Transverse colon (tissue), 4 donors: ENCODE measurements at regions not wholly inside any gene's neighbourhood (a gene's known extent, or its start where the extent isn't known, plus 50 kb on each side); places are given as distances from the start of the nearest gene placed in this dataset.

Experiments
- DNase-seq: peaks from one replicate; pipeline ENCODE4 v3.0.0-alpha.2; 2019
- H3K27ac ChIP-seq, 4 donors: fragments of 200-600 bp; sonication (generic); 2 replicates each; pipeline ENCODE4 v1.5.1; 2016 to 2018; ENCODE audit warnings: inconsistent platforms in 4 of 4
- H3K27me3 ChIP-seq: fragments of 200-600 bp; sonication (generic); 2 replicates; pipeline ENCODE4 v1.5.1; 2017; ENCODE audit warnings: inconsistent platforms
- H3K36me3 ChIP-seq, 4 donors: fragments of 200-600 bp; sonication (generic); 2 replicates each; pipeline ENCODE4 v1.5.1; 2017 to 2019; ENCODE audit warnings: inconsistent platforms in 4 of 4
- H3K4me1 ChIP-seq, 4 donors: fragments of 200-600 bp; sonication (generic); 2 replicates each; pipeline ENCODE4 v1.5.1; 2017 to 2020; ENCODE audit warnings: inconsistent platforms in 4 of 4
- H3K4me3 ChIP-seq, 4 donors: fragments of 200-600 bp; sonication (generic); 1 replicate in 1 of 4; 2 replicates in 3 of 4; pipeline versions ENCODE4 v1.5.1 to v1.6.1; 2017 to 2019; ENCODE audit warnings: inconsistent platforms in 4 of 4
- H3K9me3 ChIP-seq, 2 donors: fragments of 200-600 bp; sonication (generic); 2 replicates each; pipeline ENCODE4 v1.5.1; 2017 to 2019; ENCODE audit warnings: inconsistent platforms in 2 of 2
- CTCF ChIP-seq, 5 experiments: fragments of 200-600 bp in 3 of 5; fragments of 450-650 bp in 2 of 5; sonication (generic) in 3 of 5; IDR thresholded peaks; 1 replicate in 2 of 5; 2 replicates in 3 of 5; pipeline ENCODE4 v1.5.1; 2016 to 2017; ENCODE audit warnings: antibody characterized with exemption in 5 of 5, inconsistent platforms in 3 of 5, mild to moderate bottlenecking in 2 of 5, moderate library complexity in 1 of 5
- EP300 ChIP-seq: sonication (generic); formaldehyde crosslinking; IDR thresholded peaks from one replicate; pipeline ENCODE4 v1.6.1; 2017; ENCODE audit warnings: antibody characterized with exemption, low read depth
- POLR2A ChIP-seq: fragments of 450-650 bp; IDR thresholded peaks from one replicate; pipeline ENCODE4 v1.6.1; 2016; ENCODE audit warnings: antibody characterized with exemption, mild to moderate bottlenecking, moderate library complexity
- POLR2AphosphoS5 ChIP-seq, 3 donors: sonication (generic); formaldehyde crosslinking; IDR thresholded peaks; one replicate each; pipeline ENCODE4 v1.6.1; 2016; ENCODE audit warnings: antibody characterized with exemption in 3 of 3
- WGBS, 2 donors: methylation state at CpG; one replicate each; pipeline ENCODE4 v1.1.5; 2018; ENCODE audit warnings: low coverage in 1 of 2; 5-methylcytosine and 5-hydroxymethylcytosine counted together
- in situ Hi-C, 4 donors: fragments of 200-750 bp; cut with MboI; loops; one replicate each; pipeline versions ENCODE4 v1.15.0 to v1.15.1; 2017; ENCODE audit warnings: low sequenced_read_pairs in 3 of 4, low pct_ligation_motif_present in 1 of 4, low pct_unique_long_range_greater_than_20kb in 1 of 4
- intact Hi-C: fragments of 100-400 bp; cut with DNase I; formaldehyde crosslinking; loops from one replicate; pipeline ENCODE4 v1.15.1; 2023; ENCODE audit warnings: low total_unique reads

GRCh38 chr5:72628771-72629371 lies 121.7 kb upstream of the ZNF366 start:
- Histone ChIP-seq H3K27ac (no peak overlapping the region), H3K27me3 (no peaks in the 10 kb centered on the region), H3K36me3 (no peaks in the 10 kb centered on the region), H3K9me3 (no peaks in the 10 kb centered on the region), H3K4me1 (peaks cover 3 to 30% (median 6%) of the 10 kb centered on the region in 4 donors), H3K4me3 (no peak overlapping the region)
- intact Hi-C loops (no loop called here), in situ Hi-C loops (no loop called here)
- no peak for DNase-seq
- WGBS, 2 donors = 32 to 45% methylated on average over 2 of the region's 2 CpGs
- TF ChIP-seq POLR2AphosphoS5 (IDR thresholded peaks at IDR 0.05) (no peak), CTCF (IDR thresholded peaks at IDR 0.05) (no peak), POLR2A (no peak), EP300 (no peak)

GRCh38 chr5:72625332-72625731 lies 118.1 kb upstream of the ZNF366 start:
- Histone ChIP-seq H3K4me1 (peaks cover 0 to 19% (median 3%) of the 10 kb centered on the region in 4 donors), H3K4me3 (no peak overlapping the region), H3K27ac (peak overlapping the region; percentile 27 to 67 (median 56)), H3K27me3 (no peaks in the 10 kb centered on the region), H3K9me3 (no peaks in the 10 kb centered on the region), H3K36me3 (no peaks in the 10 kb centered on the region)
- TF ChIP-seq EP300 (no peak), CTCF (IDR thresholded peaks at IDR 0.05) (no peak), POLR2A (no peak), POLR2AphosphoS5 (IDR thresholded peaks at IDR 0.05) (no peak)
- in situ Hi-C loops = no loop called here
- intact Hi-C loops = no loop called here
- no peak for DNase-seq

- H3K4me1 ChIP-seq = peaks cover 0 to 19% (median 3%) of the 10 kb centered on the region in 4 donors
- H3K9me3 ChIP-seq = no peaks in the 10 kb centered on the region
- no peak for TF ChIP-seq CTCF (IDR thresholded peaks at IDR 0.05)
- peak in 2 of 3 donors; percentile 5 to 35 for TF ChIP-seq POLR2AphosphoS5 (IDR thresholded peaks at IDR 0.05)
- TF ChIP-seq EP300 = no peak
- no peaks in the 10 kb centered on the region for H3K36me3 ChIP-seq
- in situ Hi-C loops (loop anchor here in 2 of 4 donors (25.0 kb wide), 2 partner anchors 188 to 213 kb away; partner anchors contain the start of gene TNPO1 (in 1 of the 2)), intact Hi-C loops (no loop called here)
- DNase-seq = no peak
- H3K27ac ChIP-seq = peak overlapping the region; percentile 27 to 67 (median 56)
- WGBS, 2 donors = 43 to 56% methylated on average over 1 to 5 of the region's 5 CpGs
- H3K27me3 ChIP-seq = no peaks in the 10 kb centered on the region
- H3K4me3 ChIP-seq = no peak overlapping the region
These were observed 117.5 kb upstream of the ZNF366 start for GRCh38 chr5:72624641-72625236.

GRCh38 chr5:72623936-72624335 lies 116.7 kb upstream of the ZNF366 start:
- 82 to 92% methylated on average over 2 of the region's 2 CpGs for WGBS, 2 donors

More at GRCh38 chr5:72623936-72624335, 116.7 kb upstream of the ZNF366 start:
- Histone ChIP-seq H3K27me3 (no peaks in the 10 kb centered on the region), H3K4me1 (peaks cover 0 to 18% (median 2%) of the 10 kb centered on the region in 4 donors), H3K27ac (peak overlapping the region in 2 of 4 donors; percentile 54 to 67), H3K9me3 (no peaks in the 10 kb centered on the region), H3K4me3 (no peak overlapping the region), H3K36me3 (no peaks in the 10 kb centered on the region)
- DNase-seq = no peak
- in situ Hi-C loops = loop anchor here in 2 of 4 donors (25.0 kb wide), 2 partner anchors 188 to 213 kb away; partner anchors contain the start of gene TNPO1 (in 1 of the 2)
- intact Hi-C loops = no loop called here
- TF ChIP-seq POLR2A (no peak), CTCF (IDR thresholded peaks at IDR 0.05) (no peak), EP300 (no peak), POLR2AphosphoS5 (IDR thresholded peaks at IDR 0.05) (no peak)
